ENCODE measurements at regions not wholly inside any gene's neighbourhood (a gene's known extent, or its start where the extent isn't known, plus 50 kb on each side); places are given as distances from the start of the nearest gene placed in this dataset.

DNA sequence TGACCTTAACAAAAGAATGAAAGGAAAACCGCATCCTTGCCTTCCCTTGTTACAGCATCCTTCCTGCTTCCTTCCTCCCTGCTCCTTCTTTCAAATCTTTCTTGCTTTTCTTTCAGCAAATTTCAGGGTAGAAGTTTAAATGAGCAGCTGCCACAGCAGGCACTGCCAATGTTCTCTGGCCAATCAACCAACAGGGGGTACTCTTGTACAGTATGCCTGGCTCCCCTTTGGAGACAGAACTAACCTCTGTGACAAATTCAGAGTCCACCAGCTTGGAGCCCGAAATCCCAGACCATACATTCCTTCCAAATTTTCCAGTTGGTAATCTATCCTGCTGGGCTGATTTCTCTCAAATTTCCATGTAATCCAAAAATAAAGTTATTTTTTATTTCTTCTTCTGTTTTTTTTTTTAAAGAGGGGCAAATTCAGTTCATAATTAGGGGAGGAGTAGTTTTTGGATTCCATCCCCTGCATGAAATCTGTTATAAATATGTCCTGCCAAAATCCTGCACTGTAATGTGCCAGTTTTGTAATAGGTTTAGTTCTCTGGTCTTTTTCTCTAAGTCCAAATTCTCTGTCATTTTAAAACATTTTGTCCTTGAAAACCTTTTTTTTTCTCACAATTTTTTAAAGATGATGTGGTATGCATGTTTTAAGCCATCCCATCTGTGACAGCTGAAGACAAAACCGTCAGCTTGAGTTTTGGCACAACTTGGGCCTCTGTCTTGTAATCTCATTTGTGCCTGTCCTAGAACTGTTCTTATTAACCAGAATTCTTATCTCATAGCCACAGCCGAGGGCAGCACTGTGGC, 610.0 kb upstream of the LMO3 start:
- TF ChIP-seq, protein P1, sequence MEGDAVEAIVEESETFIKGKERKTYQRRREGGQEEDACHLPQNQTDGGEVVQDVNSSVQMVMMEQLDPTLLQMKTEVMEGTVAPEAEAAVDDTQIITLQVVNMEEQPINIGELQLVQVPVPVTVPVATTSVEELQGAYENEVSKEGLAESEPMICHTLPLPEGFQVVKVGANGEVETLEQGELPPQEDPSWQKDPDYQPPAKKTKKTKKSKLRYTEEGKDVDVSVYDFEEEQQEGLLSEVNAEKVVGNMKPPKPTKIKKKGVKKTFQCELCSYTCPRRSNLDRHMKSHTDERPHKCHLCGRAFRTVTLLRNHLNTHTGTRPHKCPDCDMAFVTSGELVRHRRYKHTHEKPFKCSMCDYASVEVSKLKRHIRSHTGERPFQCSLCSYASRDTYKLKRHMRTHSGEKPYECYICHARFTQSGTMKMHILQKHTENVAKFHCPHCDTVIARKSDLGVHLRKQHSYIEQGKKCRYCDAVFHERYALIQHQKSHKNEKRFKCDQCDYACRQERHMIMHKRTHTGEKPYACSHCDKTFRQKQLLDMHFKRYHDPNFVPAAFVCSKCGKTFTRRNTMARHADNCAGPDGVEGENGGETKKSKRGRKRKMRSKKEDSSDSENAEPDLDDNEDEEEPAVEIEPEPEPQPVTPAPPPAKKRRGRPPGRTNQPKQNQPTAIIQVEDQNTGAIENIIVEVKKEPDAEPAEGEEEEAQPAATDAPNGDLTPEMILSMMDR (IDR thresholded peaks at IDR 0.05; ENCODE audit: unreplicated experiment in 3 of 3): no peak
- H3K27ac Mint-ChIP-seq: peak overlapping the region; percentile 70 to 91 (median 78)
- H3K9me3 Mint-ChIP-seq: no peaks in the 10 kb centered on the region
- H3K4me3 Mint-ChIP-seq: no peak overlapping the region
- no peaks in the 10 kb centered on the region for H3K27me3 Mint-ChIP-seq (ENCODE audit: low read depth)
- H3K4me1 Mint-ChIP-seq: no peaks in the 10 kb centered on the region
- H3K36me3 Mint-ChIP-seq (ENCODE audit: low read depth): no peaks in the 10 kb centered on the region

DNA sequence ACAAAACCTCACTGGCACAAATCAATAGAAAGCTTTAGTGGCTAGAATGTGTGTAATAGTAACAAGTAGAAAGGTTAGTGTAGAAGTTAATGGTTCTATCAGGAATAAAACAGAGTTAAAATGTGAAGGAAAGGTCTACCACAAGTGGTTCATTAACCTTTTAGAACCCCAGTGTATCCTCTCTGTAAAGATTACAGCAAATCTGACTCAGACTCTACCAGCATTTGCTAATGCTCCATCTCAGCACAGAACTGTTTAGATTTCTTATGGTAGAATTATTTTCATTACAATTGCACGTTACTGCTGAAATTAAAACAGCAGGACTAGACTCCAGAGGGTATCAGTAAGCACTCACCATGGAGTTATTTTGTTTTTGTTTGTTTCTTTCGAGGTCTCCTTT, 609.0 kb upstream of the LMO3 start:
- TF ChIP-seq, protein P1 (IDR thresholded peaks at IDR 0.05; ENCODE audit: unreplicated experiment in 3 of 3): no peak

DNA sequence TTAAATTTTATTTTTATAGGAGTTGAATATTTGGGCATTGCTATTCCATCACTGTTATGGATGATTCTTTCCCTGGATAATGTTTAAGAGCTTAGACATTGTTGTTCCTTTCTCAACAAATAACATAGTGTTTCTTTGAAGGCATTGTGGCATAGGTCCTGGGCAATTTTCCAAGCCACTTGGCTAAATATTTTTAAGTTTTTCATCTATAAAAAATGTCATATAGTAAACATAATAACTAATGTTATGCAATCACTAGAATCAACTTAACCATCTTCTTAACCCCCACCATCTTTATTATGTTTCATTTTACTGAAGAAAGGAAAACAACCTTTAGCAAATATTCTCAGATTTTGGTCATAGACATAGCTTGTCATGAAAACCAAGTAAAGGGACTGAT, 600.6 kb upstream of the LMO3 start:
- Mint-ChIP-seq H3K4me1 (no peaks in the 10 kb centered on the region), H3K27ac (no peak overlapping the region), H3K27me3 (ENCODE audit: low read depth) (no peaks in the 10 kb centered on the region), H3K4me3 (no peak overlapping the region), H3K36me3 (ENCODE audit: low read depth) (no peaks in the 10 kb centered on the region), H3K9me3 (no peaks in the 10 kb centered on the region)
- TF ChIP-seq, protein P1 (IDR thresholded peaks at IDR 0.05; ENCODE audit: unreplicated experiment in 3 of 3): no peak

More for the DNA sequence above, 609.0 kb upstream of the LMO3 start:
- H3K36me3 Mint-ChIP-seq (ENCODE audit: low read depth): no peaks in the 10 kb centered on the region
- no peaks in the 10 kb centered on the region for H3K27me3 Mint-ChIP-seq (ENCODE audit: low read depth)
- peak overlapping the region; percentile 69 to 78 (median 70) for H3K27ac Mint-ChIP-seq
- no peak overlapping the region for H3K4me3 Mint-ChIP-seq
- H3K9me3 Mint-ChIP-seq: no peaks in the 10 kb centered on the region
- no peaks in the 10 kb centered on the region for H3K4me1 Mint-ChIP-seq

- no peaks in the 10 kb centered on the region for H3K9me3 Mint-ChIP-seq
- H3K4me3 Mint-ChIP-seq: no peak overlapping the region
- no peak overlapping the region for H3K27ac Mint-ChIP-seq
- TF ChIP-seq, protein P1 (IDR thresholded peaks at IDR 0.05; ENCODE audit: unreplicated experiment in 3 of 3): no peak
- no peaks in the 10 kb centered on the region for H3K4me1 Mint-ChIP-seq
- H3K27me3 Mint-ChIP-seq (ENCODE audit: low read depth): no peaks in the 10 kb centered on the region
- H3K36me3 Mint-ChIP-seq (ENCODE audit: low read depth): no peaks in the 10 kb centered on the region
Measured at GRCh38 chr12:17204289-17205054, 598.5 kb upstream of the LMO3 start.

DNA sequence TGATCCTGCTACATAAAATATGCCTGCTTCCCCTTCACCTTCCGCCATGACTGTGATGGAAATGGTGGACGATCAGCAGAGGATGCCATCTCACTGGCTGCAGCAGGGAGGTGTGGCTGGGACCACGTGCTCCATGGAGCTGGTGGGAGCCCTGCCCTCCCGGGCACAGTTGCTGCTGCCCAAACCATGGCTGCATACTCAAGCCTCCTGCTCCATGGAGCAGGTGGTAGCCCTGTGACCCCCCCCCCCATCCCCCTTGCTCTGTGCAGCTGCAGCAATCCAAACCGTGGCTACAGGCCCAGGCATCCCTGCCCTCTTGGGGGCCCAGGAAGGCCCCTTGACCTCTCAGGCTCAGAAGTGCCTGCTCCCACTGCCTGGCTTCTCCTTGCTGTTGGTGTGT, 597.5 kb upstream of the LMO3 start:
- no peaks in the 10 kb centered on the region for H3K9me3 Mint-ChIP-seq
- H3K27ac Mint-ChIP-seq: peak overlapping the region in 1 of 3 experiments; percentile 4
- TF ChIP-seq, protein P1 (IDR thresholded peaks at IDR 0.05; ENCODE audit: unreplicated experiment in 3 of 3): no peak
- H3K4me3 Mint-ChIP-seq: no peak overlapping the region
- H3K36me3 Mint-ChIP-seq (ENCODE audit: low read depth): no peaks in the 10 kb centered on the region
- no peaks in the 10 kb centered on the region for H3K27me3 Mint-ChIP-seq (ENCODE audit: low read depth)
- no peaks in the 10 kb centered on the region for H3K4me1 Mint-ChIP-seq

All from nephron (organoid).